A549 (cell line): ENCODE measurements at regions not wholly inside any gene's neighbourhood (a gene's known extent, or its start where the extent isn't known, plus 50 kb on each side); places are given as distances from the start of the nearest gene placed in this dataset.

Source experiments
- ATAC-seq, 2 experiments: fragments of 200-7000 bp in 1 of 2; fragments of >200 bp in 1 of 2; cut with Nextera tagmentation in 1 of 2; cut with Tn5 transposase in 1 of 2; 3 replicates each; pipeline versions ENCODE4 v1.8.0 to v1.9.1; 2018 to 2020; ENCODE audit warnings: mild to moderate bottlenecking in 1 of 2, moderate library complexity in 1 of 2
- CTCF ChIA-PET: fragments of 300-600 bp; sonication (Branson Sonifier 250); formaldehyde crosslinking; extraction: SDS; loops from one replicate; lab custom pipeline; 2021; ENCODE audit warnings: antibody characterized with exemption, inconsistent platforms; lab: Yijun Ruan, JAX
- POLR2A ChIA-PET: fragments of 350-600 bp; formaldehyde crosslinking; extraction: SDS; loops from one replicate; lab custom pipeline; 2021; ENCODE audit warnings: antibody characterized with exemption, inconsistent platforms; lab: Yijun Ruan, JAX
- DNase-seq, 2 experiments: peaks; one replicate each; pipeline versions ENCODE4 v3.0.0 to v3.0.0-alpha.2; 2011 to 2016; ENCODE audit warnings: low read depth in 1 of 2, low spot score in 1 of 2
- FAIRE-seq: peaks from 2 replicates; lab custom pipeline; 2011; peaks lifted over from hg19 to GRCh38; lab: Jason Lieb, UNC
- H3K27ac ChIP-seq, 2 experiments: fragments of >200 bp; sonication (Bioruptor Twin); formaldehyde crosslinking; 3 replicates each; pipeline ENCODE4 v1.5.1; 2016 to 2017
- H3K4me1 ChIP-seq: fragments of >200 bp; sonication (Bioruptor Twin); formaldehyde crosslinking; 3 replicates; pipeline ENCODE4 v1.6.1; 2016
- H3K4me2 ChIP-seq: fragments of >200 bp; sonication (Bioruptor Twin); formaldehyde crosslinking; 3 replicates; pipeline ENCODE4 v1.6.1; 2016
- H3K4me3 ChIP-seq: fragments of >200 bp; sonication (Bioruptor Twin); formaldehyde crosslinking; 3 replicates; pipeline ENCODE4 v1.5.1; 2016
- H3K9me3 ChIP-seq: fragments of >200 bp; sonication (Bioruptor Twin); formaldehyde crosslinking; 3 replicates; pipeline ENCODE4 v1.6.1; 2016
- CBX2 ChIP-seq: fragments of 200-600 bp; sonication (generic); IDR thresholded peaks from 2 replicates; pipeline ENCODE4 v1.6.1; 2016; ENCODE audit warnings: low read depth, mild to moderate bottlenecking, borderline replicate concordance
- EHF ChIP-seq: fragments of 250-450 bp; sonication (Bioruptor Pico); IDR thresholded peaks from 2 replicates; pipeline ENCODE4 v1.5.0; 2020; ENCODE audit warnings: mild to moderate bottlenecking
- FOSB ChIP-seq: fragments of 250-450 bp; sonication (Bioruptor Pico); IDR thresholded peaks from 2 replicates; pipeline ENCODE4 v1.5.0; 2020; ENCODE audit warnings: mild to moderate bottlenecking, moderate library complexity
- FOSL2 ChIP-seq, 2 experiments: fragments of 450-650 bp in 1 of 2; fragments of >200 bp in 1 of 2; sonication (Bioruptor Twin) in 1 of 2; formaldehyde crosslinking; IDR thresholded peaks; 2 replicates each; pipeline versions ENCODE4 v1.5.0 to v1.6.1; 2016 to 2020; ENCODE audit warnings: mild to moderate bottlenecking in 1 of 2, moderate library complexity in 1 of 2
- FOXS1 ChIP-seq: fragments of 250-450 bp; sonication (Bioruptor Pico); IDR thresholded peaks from 2 replicates; pipeline ENCODE4 v1.5.0; 2020; ENCODE audit warnings: mild to moderate bottlenecking, moderate library complexity
- HES2 ChIP-seq: fragments of >200 bp; sonication (Bioruptor Twin); formaldehyde crosslinking; IDR thresholded peaks from 2 replicates; pipeline ENCODE4 v1.6.1; 2016
- PHF8 ChIP-seq: fragments of 200-600 bp; sonication (generic); IDR thresholded peaks from 2 replicates; pipeline ENCODE4 v1.6.1; 2016; ENCODE audit warnings: low read depth, mild to moderate bottlenecking, antibody characterized with exemption, moderate library complexity, borderline replicate concordance
- POLR2AphosphoS2 ChIP-seq: conservative IDR thresholded peaks from 2 replicates; pipeline ENCODE4 v1.6.1; 2012; ENCODE audit warnings: low read length, improper control_type of control experiment, inconsistent platforms
- RARB ChIP-seq: fragments of 250-450 bp; sonication (Bioruptor Pico); IDR thresholded peaks from 2 replicates; pipeline ENCODE4 v1.8.0; 2021; ENCODE audit warnings: mild to moderate bottlenecking, moderate library complexity
- RCOR1 ChIP-seq: fragments of 150-350 bp; IDR thresholded peaks from 2 replicates; pipeline ENCODE4 v1.6.1; 2014; ENCODE audit warnings: antibody characterized with exemption, low read length, low read depth
- REST ChIP-seq: fragments of 200-600 bp; sonication (generic); IDR thresholded peaks from 2 replicates; pipeline ENCODE4 v1.6.1; 2016; ENCODE audit warnings: antibody characterized with exemption, mild to moderate bottlenecking, moderate library complexity
- SREBF2 ChIP-seq: fragments of 450-650 bp; IDR thresholded peaks from 2 replicates; pipeline ENCODE4 v1.6.1; 2014; ENCODE audit warnings: mild to moderate bottlenecking, moderate library complexity
- TFCP2L1 ChIP-seq: fragments of 250-450 bp; sonication (Bioruptor Pico); IDR thresholded peaks from 2 replicates; pipeline ENCODE4 v1.5.0; 2021; ENCODE audit warnings: mild to moderate bottlenecking
- USF2 ChIP-seq: fragments of 450-650 bp; IDR thresholded peaks from 2 replicates; pipeline ENCODE4 v1.6.1; 2014; ENCODE audit warnings: antibody characterized with exemption
- WGBS: methylation state at CpG from one replicate; pipeline ENCODE4 v1.1.6; 2017; ENCODE audit errors: missing lambda C conversion rate; 5-methylcytosine and 5-hydroxymethylcytosine counted together

- TF ChIP-seq SREBF2: no peak
- no peak for TF ChIP-seq CBX2
- no peak for TF ChIP-seq RARB (CRISPR knock-in tag)
- TF ChIP-seq USF2: no peak
- no peak for TF ChIP-seq TFCP2L1
- TF ChIP-seq HES2: no peak
- no peak for TF ChIP-seq POLR2AphosphoS2
- no peak for TF ChIP-seq PHF8
- TF ChIP-seq FOXS1 (CRISPR knock-in tag): no peak
- TF ChIP-seq EHF (CRISPR knock-in tag): no peak
- H3K9me3 ChIP-seq: no peaks in the 10 kb centered on the region
- CTCF ChIA-PET: interaction anchor here (0.8 to 1.5 kb wide), 4 partner anchors 11 to 24 kb away, joined by 3 to 4 read pairs (median 4); no protein-coding TSS in a partner anchor
- peaks cover 7% of the 10 kb centered on the region; the same call in 2 of the 3 replicates for H3K4me1 ChIP-seq
- no peak overlapping the region for H3K4me2 ChIP-seq
- WGBS: 98% methylated on average over 3 of the region's 3 CpGs
- H3K4me3 ChIP-seq: no peak overlapping the region
- no peak for ATAC-seq
- H3K27ac ChIP-seq: peak overlapping the region in 1 of 2 experiments; percentile 33; a peak in 3 of 6 replicates
- FAIRE-seq: no peak
- POLR2A ChIA-PET: no interaction called here
- no peak for DNase-seq
Observed at GRCh38 chr7:47685151-47685550, 103.2 kb upstream of the TNS3 start.

GRCh38 chr7:47684728-47685127 lies 102.8 kb upstream of the TNS3 start:
- Histone ChIP-seq H3K27ac (peak overlapping the region in 1 of 2 experiments; percentile 33; a peak in 2 of 6 replicates), H3K9me3 (no peaks in the 10 kb centered on the region), H3K4me1 (peaks cover 6% of the 10 kb centered on the region; the same call in 2 of the 3 replicates), H3K4me3 (no peak overlapping the region), H3K4me2 (no peak overlapping the region)
- WGBS: 84% methylated on average over 5 of the region's 5 CpGs
- no peak for DNase-seq
- CTCF ChIA-PET: interaction anchor here (0.8 to 1.5 kb wide), 4 partner anchors 11 to 24 kb away, joined by 3 to 4 read pairs (median 4); no protein-coding TSS in a partner anchor
- peak; percentile 49 for FAIRE-seq
- ATAC-seq: peak in 1 of 2 experiments; percentile 57; a peak in 3 of 6 replicates
- TF ChIP-seq POLR2AphosphoS2: no peak
- TF ChIP-seq RCOR1: no peak
- no peak for TF ChIP-seq FOSB (CRISPR knock-in tag)
- TF ChIP-seq HES2: no peak
- POLR2A ChIA-PET: no interaction called here

- Histone ChIP-seq H3K27ac (peak overlapping the region in 1 of 2 experiments; percentile 45; a peak in 2 of 6 replicates), H3K4me3 (no peak overlapping the region), H3K9me3 (no peaks in the 10 kb centered on the region), H3K4me2 (no peak overlapping the region), H3K4me1 (peaks cover 2% of the 10 kb centered on the region; the same call in 1 of the 3 replicates)
- 88% methylated on average over 6 of the region's 6 CpGs for WGBS
- TF ChIP-seq REST (peak; percentile 35; the same call in 1 of the 2 replicates), FOSL2 (IDR thresholded peaks at IDR 0.05) (no peak), FOSL2 (CRISPR knock-in tag; IDR thresholded peaks at IDR 0.05) (no peak)
- no peak for DNase-seq
- POLR2A ChIA-PET: no interaction called here
- CTCF ChIA-PET: no interaction called here
- no peak for FAIRE-seq
- no peak for ATAC-seq
Observed at GRCh38 chr7:47683485-47683898, 101.6 kb upstream of the TNS3 start.
